GM21529 (cell line): ENCODE measurements at regions not wholly inside any gene's neighbourhood (a gene's known extent, or its start where the extent isn't known, plus 50 kb on each side); places are given as distances from the start of the nearest gene placed in this dataset.
"Not testable (repeated sequence)": the region's sequence is repeated elsewhere in the genome, so short reads cannot be mapped to it uniquely, and the experiment has no call there.

ENCODE experiments used
- ATAC-seq: cut with Tn5 transposase; IDR thresholded peaks from one replicate; pipeline ENCODE4 v1.9.1; 2021; ENCODE audit not compliant: unreplicated experiment

GRCh38 chr11:98185245-98185644 lies 835.5 kb upstream of the CNTN5 start:
- ATAC-seq = no peak

GRCh38 chr11:98194611-98195010 lies 826.1 kb upstream of the CNTN5 start:
- no peak for ATAC-seq

GRCh38 chr11:98195300-98195699 lies 825.4 kb upstream of the CNTN5 start:
- no peak for ATAC-seq

- no peak for ATAC-seq
Observed at GRCh38 chr11:98207086-98207485, 813.7 kb upstream of the CNTN5 start.

GRCh38 chr11:98227278-98227677 lies 793.5 kb upstream of the CNTN5 start:
- no peak for ATAC-seq

GRCh38 chr11:98230678-98231077 lies 790.1 kb upstream of the CNTN5 start:
- no peak for ATAC-seq

GRCh38 chr11:98234698-98235097 lies 786.1 kb upstream of the CNTN5 start:
- ATAC-seq = no peak

- ATAC-seq = no peak
Observed at GRCh38 chr11:98243897-98244296, 776.9 kb upstream of the CNTN5 start.

GRCh38 chr11:98260983-98261382 lies 759.8 kb upstream of the CNTN5 start:
- no peak for ATAC-seq

GRCh38 chr11:98277251-98277912 lies 743.4 kb upstream of the CNTN5 start:
- ATAC-seq = no peak

- no peak for ATAC-seq
Observed at GRCh38 chr11:98289617-98290263, 731.0 kb upstream of the CNTN5 start.

- no peak for ATAC-seq
Observed at GRCh38 chr11:98296091-98296880, 724.5 kb upstream of the CNTN5 start.

- no peak for ATAC-seq
Observed at GRCh38 chr11:98300719-98301118, 720.0 kb upstream of the CNTN5 start.

- no peak for ATAC-seq
Observed at GRCh38 chr11:98307827-98308491, 712.8 kb upstream of the CNTN5 start.

GRCh38 chr11:98330306-98330705 lies 690.4 kb upstream of the CNTN5 start:
- not testable (repeated sequence) for ATAC-seq

GRCh38 chr11:98358551-98358950 lies 662.2 kb upstream of the CNTN5 start:
- ATAC-seq = no peak

GRCh38 chr11:98365190-98365589 lies 655.6 kb upstream of the CNTN5 start:
- ATAC-seq = no peak

- no peak for ATAC-seq
Observed at GRCh38 chr11:98365941-98366340, 654.8 kb upstream of the CNTN5 start.

GRCh38 chr11:98390391-98390790 lies 630.4 kb upstream of the CNTN5 start:
- no peak for ATAC-seq

- ATAC-seq = not testable (repeated sequence)
Observed at GRCh38 chr11:98394500-98394899, 626.2 kb upstream of the CNTN5 start.

GRCh38 chr11:98398508-98398907 lies 622.2 kb upstream of the CNTN5 start:
- ATAC-seq = no peak
